A673 (cell line): ENCODE measurements at regions not wholly inside any gene's neighbourhood (a gene's known extent, or its start where the extent isn't known, plus 50 kb on each side); places are given as distances from the start of the nearest gene placed in this dataset.

ENCODE experiments used
- BruUV-seq: library from RNA; stranded (reverse); fragments of 400-500 nt; replicated peaks from 2 replicates; lab custom pipeline; 2021; lab: Mats Ljungman, UMichigan
- CTCF ChIA-PET: fragments of 300-600 bp; sonication (Branson Sonifier 250); formaldehyde crosslinking; loops from one replicate; lab custom pipeline; 2022; ENCODE audit warnings: antibody characterized with exemption; lab: Charles Lee
- POLR2A ChIA-PET: fragments of 300-600 bp; sonication (Branson Sonifier 250); formaldehyde crosslinking; loops from one replicate; lab custom pipeline; 2022; ENCODE audit warnings: antibody characterized with exemption; ENCODE audit not compliant: low non-redundant PET; lab: Charles Lee
- DNase-seq: peaks from one replicate; pipeline ENCODE4 v3.0.0-alpha.2; 2015; ENCODE audit warnings: low spot score
- H3K27ac ChIP-seq: fragments of 200-600 bp; sonication (generic); 2 replicates; pipeline ENCODE4 v1.5.1; 2016; ENCODE audit warnings: mixed run types, low read depth, mild to moderate bottlenecking, mixed read lengths, antibody characterized with exemption, low read length; ENCODE audit not compliant: poor library complexity, severe bottlenecking
- H3K27me3 ChIP-seq: fragments of 200-600 bp; sonication (generic); replicated peaks from 2 replicates; pipeline ENCODE4 v1.6.1; 2017; ENCODE audit warnings: mixed run types, low read depth, mild to moderate bottlenecking, mixed read lengths, antibody characterized with exemption, low read length; ENCODE audit not compliant: insufficient read depth, poor library complexity
- H3K36me3 ChIP-seq: fragments of 200-600 bp; sonication (generic); 2 replicates; pipeline ENCODE4 v1.6.1; 2016; ENCODE audit warnings: mixed run types, mild to moderate bottlenecking, mixed read lengths, antibody characterized with exemption, low read length; ENCODE audit not compliant: insufficient read depth, poor library complexity, severe bottlenecking
- H3K4me1 ChIP-seq: fragments of 200-600 bp; sonication (generic); 2 replicates; pipeline ENCODE4 v1.6.1; 2017; ENCODE audit warnings: mixed run types, mild to moderate bottlenecking, mixed read lengths, antibody characterized with exemption, low read length; ENCODE audit not compliant: insufficient read depth, poor library complexity, severe bottlenecking
- H3K4me3 ChIP-seq: fragments of 200-600 bp; sonication (generic); 2 replicates; pipeline ENCODE4 v1.5.1; 2016; ENCODE audit warnings: low read depth, mixed run types, mild to moderate bottlenecking, mixed read lengths, low read length; ENCODE audit not compliant: poor library complexity, severe bottlenecking
- H3K9me3 ChIP-seq: fragments of 200-600 bp; sonication (generic); 2 replicates; pipeline ENCODE4 v1.6.1; 2016; ENCODE audit warnings: mixed run types, low read depth, mild to moderate bottlenecking, mixed read lengths, antibody characterized with exemption, low read length; ENCODE audit not compliant: poor library complexity, severe bottlenecking
- EZH2 ChIP-seq: fragments of 200-600 bp; sonication (generic); IDR thresholded peaks from 2 replicates; pipeline ENCODE4 v1.6.1; 2017; ENCODE audit warnings: borderline replicate concordance, low read depth, mild to moderate bottlenecking, mixed read lengths, antibody characterized with exemption, low read length; ENCODE audit not compliant: poor library complexity, severe bottlenecking
- intact Hi-C: fragments of 100-400 bp; cut with micrococcal nuclease; formaldehyde crosslinking; loops from one replicate; pipeline ENCODE4 v1.10.0; 2022; ENCODE audit not compliant: unreplicated experiment
- TF ChIP-seq, protein P1 (sequence below): fragments of 300-800, 200-600 bp; sonication (generic); conservative IDR thresholded peaks from 2 replicates; pipeline ENCODE4 v1.5.1; 2017; ENCODE audit warnings: low read depth, mild to moderate bottlenecking, antibody characterized with exemption, low read length, moderate library complexity, mixed read lengths

DNA sequence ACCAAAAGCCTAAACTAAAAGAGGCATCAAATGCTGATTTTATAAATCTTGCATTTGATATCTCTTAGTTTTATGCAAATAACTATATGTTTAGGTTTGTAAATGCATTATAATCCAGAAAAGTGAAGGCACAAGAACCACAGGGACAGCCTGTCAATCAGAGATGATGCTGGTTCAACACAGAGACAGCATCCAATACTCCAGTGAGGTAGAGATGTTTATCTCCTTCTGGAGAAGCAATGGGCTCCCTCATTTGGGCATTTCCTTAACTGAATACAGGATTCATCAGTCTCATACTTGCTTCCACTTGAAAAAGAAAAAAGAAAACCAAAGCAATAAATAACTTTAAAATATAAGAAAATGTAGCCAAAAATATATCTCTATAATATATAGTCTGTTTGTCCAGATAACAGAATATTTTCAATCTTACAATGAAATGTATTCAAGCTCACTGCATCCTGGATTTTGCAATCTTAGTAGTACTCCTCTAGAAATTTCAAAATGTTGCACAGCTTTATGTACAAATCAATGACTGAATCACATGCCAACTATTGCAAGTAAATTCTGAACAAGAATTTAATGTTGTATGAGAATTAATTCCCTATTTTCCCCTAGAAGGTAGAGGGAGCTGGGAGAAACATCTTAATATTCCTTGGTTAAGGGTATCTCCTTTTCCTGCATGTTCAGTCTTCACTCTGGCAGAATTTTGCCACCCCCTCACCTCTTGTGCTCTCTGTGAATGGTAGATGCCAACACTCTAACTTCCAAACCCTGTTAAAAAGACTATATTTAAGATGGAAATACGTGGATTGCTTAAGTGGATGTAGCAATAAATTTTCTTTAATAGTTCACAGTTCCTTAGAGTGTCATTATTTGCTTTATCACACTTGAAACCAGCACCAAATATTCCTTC lies 191.1 kb upstream of the GAS1 start:
- Histone ChIP-seq H3K27ac (no peak overlapping the region), H3K4me1 (peaks cover 7% of the 10 kb centered on the region), H3K9me3 (no peaks in the 10 kb centered on the region), H3K36me3 (no peaks in the 10 kb centered on the region), H3K27me3 (no peaks in the 10 kb centered on the region), H3K4me3 (no peak overlapping the region)
- DNase-seq = no peak
- ChIA-PET POLR2A (no interaction called here), CTCF (no interaction called here)
- BruUV-seq = no TSS peak
- intact Hi-C loops = no loop called here
- TF ChIP-seq, protein P1, sequence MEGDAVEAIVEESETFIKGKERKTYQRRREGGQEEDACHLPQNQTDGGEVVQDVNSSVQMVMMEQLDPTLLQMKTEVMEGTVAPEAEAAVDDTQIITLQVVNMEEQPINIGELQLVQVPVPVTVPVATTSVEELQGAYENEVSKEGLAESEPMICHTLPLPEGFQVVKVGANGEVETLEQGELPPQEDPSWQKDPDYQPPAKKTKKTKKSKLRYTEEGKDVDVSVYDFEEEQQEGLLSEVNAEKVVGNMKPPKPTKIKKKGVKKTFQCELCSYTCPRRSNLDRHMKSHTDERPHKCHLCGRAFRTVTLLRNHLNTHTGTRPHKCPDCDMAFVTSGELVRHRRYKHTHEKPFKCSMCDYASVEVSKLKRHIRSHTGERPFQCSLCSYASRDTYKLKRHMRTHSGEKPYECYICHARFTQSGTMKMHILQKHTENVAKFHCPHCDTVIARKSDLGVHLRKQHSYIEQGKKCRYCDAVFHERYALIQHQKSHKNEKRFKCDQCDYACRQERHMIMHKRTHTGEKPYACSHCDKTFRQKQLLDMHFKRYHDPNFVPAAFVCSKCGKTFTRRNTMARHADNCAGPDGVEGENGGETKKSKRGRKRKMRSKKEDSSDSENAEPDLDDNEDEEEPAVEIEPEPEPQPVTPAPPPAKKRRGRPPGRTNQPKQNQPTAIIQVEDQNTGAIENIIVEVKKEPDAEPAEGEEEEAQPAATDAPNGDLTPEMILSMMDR = no peak
- TF ChIP-seq EZH2 = no peak

DNA sequence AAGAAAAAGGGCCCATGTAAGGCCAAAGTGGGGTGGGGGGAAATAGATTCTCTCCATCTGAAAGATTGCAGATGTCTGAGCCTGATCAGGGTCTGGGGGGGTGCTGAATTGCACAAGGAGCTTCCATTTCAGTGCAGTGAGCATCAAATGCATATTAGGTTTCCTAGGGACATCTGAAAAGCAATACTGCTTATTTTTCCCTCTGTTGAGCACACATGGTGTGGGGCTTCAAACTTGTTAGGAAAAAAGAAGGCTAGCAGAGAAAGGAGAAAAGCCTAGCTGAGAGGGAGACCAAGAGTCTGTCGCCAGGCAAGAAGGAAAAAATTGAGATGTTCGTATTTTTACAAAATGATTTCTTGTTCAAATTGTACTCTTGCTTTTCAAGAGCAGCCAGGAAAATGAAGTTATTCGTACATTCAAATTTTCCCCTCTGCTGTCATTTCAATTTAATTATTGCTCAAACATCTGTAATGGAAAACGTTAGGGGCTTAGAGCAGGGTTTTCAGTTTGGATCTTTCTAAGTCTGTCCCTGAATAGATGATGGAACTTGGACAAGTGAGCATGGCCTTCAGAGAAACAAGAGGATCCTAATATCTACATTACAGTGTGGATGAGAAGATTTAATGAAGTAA lies 191.9 kb upstream of the GAS1 start:
- CTCF ChIA-PET = no interaction called here
- no peak overlapping the region for H3K27ac ChIP-seq
- intact Hi-C loops = no loop called here
- H3K4me3 ChIP-seq = no peak overlapping the region
- peaks cover 7% of the 10 kb centered on the region for H3K4me1 ChIP-seq
- H3K36me3 ChIP-seq = no peaks in the 10 kb centered on the region
- no peaks in the 10 kb centered on the region for H3K27me3 ChIP-seq
- BruUV-seq = no TSS peak
- no peak for TF ChIP-seq EZH2
- TF ChIP-seq, protein P1 = no peak
- no peak for DNase-seq
- no peaks in the 10 kb centered on the region for H3K9me3 ChIP-seq
- POLR2A ChIA-PET = no interaction called here

DNA sequence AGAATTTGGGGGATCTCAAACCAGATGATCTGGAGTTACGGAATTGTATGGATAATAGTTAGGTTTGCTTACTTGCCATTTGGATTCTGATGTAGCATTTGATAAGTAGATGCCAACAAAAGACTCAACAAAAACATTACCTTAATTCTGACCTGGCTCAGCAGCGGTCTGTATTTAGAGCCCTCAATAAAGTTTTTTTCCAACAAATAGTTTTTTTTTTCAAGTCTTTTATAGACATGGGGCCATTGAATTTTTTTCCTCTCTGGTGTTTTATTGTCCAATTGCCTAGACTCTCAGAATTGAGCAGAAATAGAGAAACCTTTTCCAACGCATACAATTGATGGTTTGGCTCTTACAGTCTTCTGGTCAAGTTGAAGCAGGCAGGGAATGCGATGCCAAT lies 192.8 kb upstream of the GAS1 start:
- Histone ChIP-seq H3K36me3 (no peaks in the 10 kb centered on the region), H3K4me1 (peaks cover 7% of the 10 kb centered on the region), H3K4me3 (no peak overlapping the region), H3K9me3 (no peaks in the 10 kb centered on the region), H3K27ac (no peak overlapping the region), H3K27me3 (no peaks in the 10 kb centered on the region)
- ChIA-PET CTCF (no interaction called here), POLR2A (no interaction called here)
- TF ChIP-seq, protein P1 = no peak
- TF ChIP-seq EZH2 = no peak
- intact Hi-C loops = no loop called here
- BruUV-seq = no TSS peak
- no peak for DNase-seq
